Endothelial cell of umbilical vein (primary cell): ENCODE measurements at regions not wholly inside any gene's neighbourhood (a gene's known extent, or its start where the extent isn't known, plus 50 kb on each side); places are given as distances from the start of the nearest gene placed in this dataset.

Experiments used
- BruUV-seq: library from RNA; stranded (reverse); fragments of 400-500 nt; replicated peaks from 2 replicates; lab custom pipeline; 2021; lab: Mats Ljungman, UMichigan
- CTCF ChIA-PET: fragments of 300-600, 350-600 bp; sonication (Branson Sonifier 250); formaldehyde crosslinking; loops from one replicate; lab custom pipeline; 2021; ENCODE audit warnings: antibody characterized with exemption, inconsistent platforms; lab: Charles Lee
- POLR2A ChIA-PET: fragments of 300-600, 350-600 bp; sonication (Branson Sonifier 250); formaldehyde crosslinking; loops from one replicate; lab custom pipeline; 2021; ENCODE audit warnings: antibody characterized with exemption, inconsistent platforms; lab: Charles Lee
- DNase-seq: peaks from one replicate; pipeline ENCODE4 v3.0.0-alpha.2; 2011; ENCODE audit warnings: low read depth, low spot score
- FAIRE-seq: peaks from 2 replicates; lab custom pipeline; 2011; peaks lifted over from hg19 to GRCh38; lab: Jason Lieb, UNC
- H2AFZ ChIP-seq: 2 replicates; pipeline ENCODE4 v1.6.0; 2012; ENCODE audit warnings: low read depth, low read length, control low read depth, inconsistent platforms
- H3K27ac ChIP-seq: 2 replicates; pipeline ENCODE4 v1.5.1; 2011; ENCODE audit warnings: low read depth, mild to moderate bottlenecking, control low read depth, low read length, moderate library complexity; ENCODE audit not compliant: insufficient read depth
- H3K27me3 ChIP-seq, 2 experiments: 2 replicates each; pipeline versions ENCODE4 v1.6.0 to v1.6.1; 2011; ENCODE audit warnings: low read length in 2 of 2, mixed read lengths in 1 of 2; ENCODE audit not compliant: control insufficient read depth in 2 of 2, insufficient read depth in 2 of 2
- H3K36me3 ChIP-seq, 2 experiments: 2 replicates in 1 of 2; 3 replicates in 1 of 2; pipeline ENCODE4 v1.5.1; 2011; ENCODE audit warnings: low read length in 2 of 2, mild to moderate bottlenecking in 1 of 2, moderate library complexity in 1 of 2; ENCODE audit not compliant: control insufficient read depth in 2 of 2, insufficient read depth in 2 of 2; ENCODE audit errors: extremely low read depth in 1 of 2
- H3K4me1 ChIP-seq: 3 replicates; pipeline ENCODE4 v1.5.1; 2011; ENCODE audit warnings: mild to moderate bottlenecking, low read length; ENCODE audit not compliant: control insufficient read depth, insufficient read depth; ENCODE audit errors: extremely low read depth
- H3K4me2 ChIP-seq: 2 replicates; pipeline ENCODE4 v1.6.1; 2011; ENCODE audit warnings: low read length, control low read depth, mixed read lengths; ENCODE audit not compliant: insufficient read depth
- H3K4me3 ChIP-seq, 3 experiments: fragments of 200-600 bp in 1 of 3; sonication (generic), shearing (Covaris generic) in 1 of 3; replicated peaks in 1 of 3; 2 replicates each; pipeline ENCODE4 v1.5.1; 2011 to 2016; ENCODE audit warnings: control low read depth in 3 of 3, low read length in 3 of 3, mild to moderate bottlenecking in 2 of 3, inconsistent platforms in 1 of 3, low read depth in 1 of 3, moderate library complexity in 1 of 3; ENCODE audit not compliant: insufficient read depth in 1 of 3
- H3K79me2 ChIP-seq: 2 replicates; pipeline ENCODE4 v1.6.0; 2012; ENCODE audit warnings: low read length, inconsistent platforms; ENCODE audit not compliant: control insufficient read depth, insufficient read depth
- H3K9ac ChIP-seq: replicated peaks from 2 replicates; pipeline ENCODE3; 2011; ENCODE audit warnings: low read length, control low read depth; ENCODE audit not compliant: insufficient read depth; ENCODE audit errors: extremely low read depth
- H3K9me1 ChIP-seq: replicated peaks from 3 replicates; pipeline ENCODE4 v1.6.0; 2011; ENCODE audit warnings: mild to moderate bottlenecking, low read length; ENCODE audit not compliant: control insufficient read depth, insufficient read depth; ENCODE audit errors: extremely low read depth
- H3K9me3 ChIP-seq: replicated peaks from 2 replicates; pipeline ENCODE4 v1.5.1; 2012; ENCODE audit warnings: low read length, inconsistent platforms; ENCODE audit not compliant: control insufficient read depth, insufficient read depth
- H4K20me1 ChIP-seq: replicated peaks from 2 replicates; pipeline ENCODE3; 2011; ENCODE audit warnings: mild to moderate bottlenecking, low read length; ENCODE audit not compliant: control insufficient read depth, insufficient read depth; ENCODE audit errors: extremely low read depth
- CTCF ChIP-seq, 2 donors: IDR thresholded peaks; 1 replicate in 1 of 2; 2 replicates in 1 of 2; pipeline ENCODE4 v1.5.1; 2011; ENCODE audit warnings: low read length in 2 of 2, mild to moderate bottlenecking in 2 of 2, moderate library complexity in 2 of 2, control low read depth in 1 of 2, inconsistent platforms in 1 of 2, low read depth in 1 of 2; ENCODE audit not compliant: insufficient read depth in 1 of 2; ENCODE audit errors: extremely low read depth in 1 of 2
- EZH2 ChIP-seq: IDR thresholded peaks from 2 replicates; pipeline ENCODE4 v1.6.1; 2012; ENCODE audit warnings: borderline replicate concordance, low read depth, mild to moderate bottlenecking, moderate library complexity, low read length, inconsistent platforms; ENCODE audit not compliant: severe bottlenecking
- FOS ChIP-seq: IDR thresholded peaks from 2 replicates; pipeline ENCODE4 v1.6.1; 2011; ENCODE audit warnings: mild to moderate bottlenecking, low read length, moderate library complexity, borderline replicate concordance; ENCODE audit not compliant: insufficient read depth
- GATA2 ChIP-seq: IDR thresholded peaks from 2 replicates; pipeline ENCODE4 v1.7.0; 2011; ENCODE audit warnings: low read depth, mild to moderate bottlenecking, moderate library complexity, mixed read lengths, low read length; ENCODE audit not compliant: insufficient read length, insufficient read depth
- JUN ChIP-seq: IDR thresholded peaks from 2 replicates; pipeline ENCODE4 v1.6.1; 2011; ENCODE audit warnings: borderline replicate concordance, low read depth; ENCODE audit not compliant: insufficient read length, insufficient read depth
- MYC ChIP-seq: IDR thresholded peaks from one replicate; pipeline ENCODE4 v1.6.1; 2011; ENCODE audit warnings: mild to moderate bottlenecking, low read depth, low read length
- POLR2A ChIP-seq: IDR thresholded peaks from 2 replicates; pipeline ENCODE4 v1.6.1; 2012; ENCODE audit warnings: low read depth, mild to moderate bottlenecking, control low read depth, low read length
- POLR2AphosphoS5 ChIP-seq: IDR thresholded peaks from 2 replicates; pipeline ENCODE4 v1.6.1; 2012; ENCODE audit warnings: low read depth, mild to moderate bottlenecking, control low read depth, low read length, moderate library complexity; ENCODE audit not compliant: insufficient read depth
- dilution Hi-C: fragments of 300-500 bp; cut with MboI; formaldehyde crosslinking; loops from one replicate; pipeline ENCODE4 v1.15.0; 2019; ENCODE audit warnings: low sequenced_read_pairs; ENCODE audit not compliant: extremely low pct_ligation_motif_present
- intact Hi-C: fragments of 100-400 bp; cut with micrococcal nuclease; formaldehyde crosslinking; loops from one replicate; pipeline ENCODE4 v1.10.0; 2022
- TF ChIP-seq, protein P1 (sequence below): IDR thresholded peaks from 2 replicates; pipeline ENCODE4 v1.6.1; 2011; ENCODE audit not compliant: insufficient read depth, insufficient read length

DNA sequence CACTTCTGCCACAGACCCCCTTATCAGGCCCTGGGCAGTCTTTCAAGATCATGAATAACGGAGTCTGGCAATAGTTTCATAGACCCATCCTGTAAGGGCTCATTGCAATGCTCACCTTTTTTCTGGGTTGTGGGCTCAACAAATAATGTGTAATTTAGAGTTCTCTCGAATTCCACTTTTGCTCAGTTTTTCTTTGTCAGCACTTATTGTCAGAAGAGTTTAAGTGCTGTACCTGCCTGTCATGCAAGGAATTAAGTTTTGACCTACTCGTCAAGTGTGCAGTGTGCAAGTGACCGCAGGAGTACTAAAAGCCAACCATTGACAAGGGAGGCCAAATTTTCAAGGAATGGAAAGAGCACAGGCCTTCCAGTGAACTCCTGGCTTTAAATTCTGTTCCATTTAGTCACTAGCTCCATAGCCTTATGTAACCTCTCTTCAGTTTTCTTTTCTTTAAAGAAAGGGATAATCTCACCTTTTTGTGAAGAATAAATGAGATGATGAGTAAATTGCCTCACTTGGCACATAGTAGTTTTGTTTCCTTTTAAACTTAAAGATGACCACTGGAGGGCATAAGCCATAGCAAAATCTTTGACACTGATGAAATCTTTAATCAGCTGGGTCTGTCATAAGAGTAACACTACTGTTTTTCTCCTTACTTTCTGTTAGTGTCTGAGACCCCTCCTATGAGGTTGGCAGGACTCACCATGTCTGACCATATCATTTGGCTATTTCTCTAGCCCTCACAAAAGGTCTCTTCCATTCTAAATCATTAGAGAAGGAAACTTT lies 313.3 kb downstream of the TYW1 start:
- DNase-seq: no peak
- TF ChIP-seq EZH2 (no peak), MYC (no peak), CTCF (IDR thresholded peaks at IDR 0.05; ENCODE audit: extremely low read depth in 1 of 2, insufficient read depth in 1 of 2, low read depth in 1 of 2, low read length in 2 of 2) (no peak)
- dilution Hi-C loops (no loop called here), intact Hi-C loops (loop anchor here (10.0 kb wide), 2 partner anchors 265 to 465 kb away; no protein-coding TSS in a partner anchor)
- no peak overlapping the region for H3K9ac ChIP-seq
- POLR2A ChIA-PET: no interaction called here
- H3K9me3 ChIP-seq: no peaks in the 10 kb centered on the region
- H2AFZ ChIP-seq: no peak overlapping the region
- H3K36me3 ChIP-seq: peaks cover 8 to 24% of the 10 kb centered on the region in 2 experiments
- no peak for FAIRE-seq
- H3K27me3 ChIP-seq: no peaks in the 10 kb centered on the region
- H3K9me1 ChIP-seq: no peaks in the 10 kb centered on the region
- H3K4me3 ChIP-seq: no peak overlapping the region
- CTCF ChIA-PET: no interaction called here
- H3K79me2 ChIP-seq: peaks cover 5% of the 10 kb centered on the region
- no peaks in the 10 kb centered on the region for H3K4me1 ChIP-seq
- BruUV-seq: no TSS peak
- no peaks in the 10 kb centered on the region for H4K20me1 ChIP-seq
- no peak overlapping the region for H3K27ac ChIP-seq
- H3K4me2 ChIP-seq: no peak overlapping the region

DNA sequence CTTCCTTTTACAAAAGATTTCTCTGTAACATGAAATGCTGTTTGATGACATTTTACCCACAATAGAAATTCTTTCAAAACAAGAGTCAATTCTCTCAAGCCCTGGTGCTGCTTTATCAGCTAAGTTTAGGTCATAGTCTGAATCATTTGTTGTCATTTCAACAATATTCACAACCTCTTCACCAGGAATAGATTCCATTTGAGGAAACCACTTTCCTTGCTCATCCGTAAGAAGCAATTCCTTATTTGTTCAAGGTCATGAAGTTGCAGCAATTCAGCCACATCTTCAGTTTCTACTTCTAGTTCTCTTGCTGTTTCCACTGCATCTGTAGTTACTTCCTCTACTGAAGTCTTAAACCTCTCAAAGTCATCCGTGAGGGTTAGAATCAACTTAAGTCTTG lies 315.3 kb downstream of the TYW1 start:
- POLR2A ChIA-PET: no interaction called here

More for the DNA sequence above, 315.3 kb downstream of the TYW1 start:
- Histone ChIP-seq H3K9me3 (no peaks in the 10 kb centered on the region), H2AFZ (no peak overlapping the region), H3K4me1 (no peaks in the 10 kb centered on the region), H3K27ac (no peak overlapping the region), H3K9ac (no peak overlapping the region), H3K4me3 (no peak overlapping the region), H3K4me2 (no peak overlapping the region), H3K36me3 (peaks cover 8 to 25% of the 10 kb centered on the region in 2 experiments), H3K27me3 (no peaks in the 10 kb centered on the region), H3K9me1 (no peaks in the 10 kb centered on the region), H4K20me1 (no peaks in the 10 kb centered on the region), H3K79me2 (no peaks in the 10 kb centered on the region)
- DNase-seq (no peak), FAIRE-seq (no peak)
- CTCF ChIA-PET: no interaction called here
- dilution Hi-C loops (no loop called here), intact Hi-C loops (no loop called here)
- no peak for TF ChIP-seq MYC
- TF ChIP-seq, protein P1, sequence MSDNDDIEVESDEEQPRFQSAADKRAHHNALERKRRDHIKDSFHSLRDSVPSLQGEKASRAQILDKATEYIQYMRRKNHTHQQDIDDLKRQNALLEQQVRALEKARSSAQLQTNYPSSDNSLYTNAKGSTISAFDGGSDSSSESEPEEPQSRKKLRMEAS: no peak
- no peak for TF ChIP-seq POLR2A
- TF ChIP-seq FOS: no peak
- TF ChIP-seq JUN: no peak
- no peak for TF ChIP-seq POLR2AphosphoS5
- no peak for TF ChIP-seq CTCF (IDR thresholded peaks at IDR 0.05; ENCODE audit: extremely low read depth in 1 of 2, insufficient read depth in 1 of 2, low read depth in 1 of 2, low read length in 2 of 2)
- no peak for TF ChIP-seq GATA2
- TF ChIP-seq EZH2: no peak
- no TSS peak for BruUV-seq
